Gastrocnemius medialis (tissue), 4 donors: ENCODE measurements at regions not wholly inside any gene's neighbourhood (a gene's known extent, or its start where the extent isn't known, plus 50 kb on each side); places are given as distances from the start of the nearest gene placed in this dataset.

Source experiments
- ATAC-seq, 2 donors: fragments of 150-250 bp; one replicate each; pipeline ENCODE4 v1.9.1; 2016
- DNase-seq, 2 donors: peaks; one replicate each; pipeline ENCODE4 v3.0.0-alpha.2; 2019
- H3K27ac ChIP-seq, 4 donors: fragments of 200-600 bp; sonication (generic); 1 replicate in 1 of 4; 2 replicates in 3 of 4; pipeline ENCODE4 v1.5.1; 2016 to 2018; ENCODE audit warnings: mild to moderate bottlenecking in 2 of 4, moderate library complexity in 1 of 4
- H3K27me3 ChIP-seq, 3 donors: fragments of 200-600 bp; sonication (generic) in 2 of 3; 1 replicate in 1 of 3; 2 replicates in 2 of 3; pipeline versions ENCODE4 v1.5.1 to v1.6.0; 2016 to 2019; ENCODE audit warnings: mild to moderate bottlenecking in 1 of 3, moderate library complexity in 1 of 3
- H3K36me3 ChIP-seq, 2 donors: fragments of 200-600 bp; sonication (generic) in 1 of 2; one replicate each; pipeline ENCODE4 v1.5.1; 2017 to 2018
- H3K4me1 ChIP-seq, 2 donors: fragments of 200-600 bp; sonication (generic) in 1 of 2; one replicate each; pipeline ENCODE4 v1.5.1; 2016 to 2017; ENCODE audit warnings: mild to moderate bottlenecking in 2 of 2
- H3K4me3 ChIP-seq, 4 donors: fragments of 200-600 bp; sonication (generic) in 3 of 4; 1 replicate in 1 of 4; 2 replicates in 3 of 4; pipeline ENCODE4 v1.5.1; 2016 to 2019; ENCODE audit warnings: mild to moderate bottlenecking in 2 of 4
- H3K9me3 ChIP-seq, 3 donors: fragments of 200-600 bp; sonication (generic) in 2 of 3; 1 replicate in 1 of 3; 2 replicates in 2 of 3; pipeline ENCODE4 v1.5.1; 2016 to 2019
- CTCF ChIP-seq, 5 experiments: fragments of 450-650 bp in 3 of 5; fragments of 200-600 bp in 2 of 5; sonication (generic) in 2 of 5; IDR thresholded peaks in 4 of 5; conservative IDR thresholded peaks in 1 of 5; 1 replicate in 4 of 5; 2 replicates in 1 of 5; pipeline ENCODE4 v1.5.1; 2016 to 2019; ENCODE audit warnings: antibody characterized with exemption in 5 of 5, mild to moderate bottlenecking in 3 of 5, moderate library complexity in 3 of 5
- POLR2A ChIP-seq, 2 donors: fragments of 450-650 bp; IDR thresholded peaks; one replicate each; pipeline ENCODE4 v1.6.1; 2017; ENCODE audit warnings: antibody characterized with exemption in 2 of 2, mild to moderate bottlenecking in 2 of 2, moderate library complexity in 2 of 2
- in situ Hi-C, 4 donors: fragments of 200-750 bp; cut with MboI; loops; one replicate each; pipeline versions ENCODE4 v1.15.0 to v1.8.0; 2017; ENCODE audit warnings: low sequenced_read_pairs in 4 of 4
- intact Hi-C: fragments of 100-400 bp; cut with DNase I; formaldehyde crosslinking; loops from one replicate; pipeline ENCODE4 v1.15.1; 2023; ENCODE audit warnings: low total_unique reads

- Histone ChIP-seq H3K36me3 (no peaks in the 10 kb centered on the region), H3K27me3 (no peaks in the 10 kb centered on the region), H3K9me3 (no peaks in the 10 kb centered on the region), H3K4me3 (no peak overlapping the region), H3K27ac (no peak overlapping the region), H3K4me1 (no peaks in the 10 kb centered on the region)
- DNase-seq (no peak), ATAC-seq (no peak)
- in situ Hi-C loops: loop anchor here in 1 of 4 donors (25.0 kb wide), 1 partner anchor 106 kb away; no protein-coding TSS in a partner anchor
- TF ChIP-seq POLR2A (IDR thresholded peaks at IDR 0.05) (no peak), CTCF (IDR thresholded peaks at IDR 0.05 in 4 of 5, conservative IDR thresholded peaks at IDR 0.05 in 1 of 5) (no peak)
- intact Hi-C loops: no loop called here
Measured at GRCh38 chr18:2368102-2368501, 203.2 kb downstream of the METTL4 start.

GRCh38 chr18:2376707-2377106 lies 194.6 kb downstream of the METTL4 start:
- no peaks in the 10 kb centered on the region for H3K9me3 ChIP-seq
- in situ Hi-C loops: no loop called here
- TF ChIP-seq CTCF (IDR thresholded peaks at IDR 0.05 in 4 of 5, conservative IDR thresholded peaks at IDR 0.05 in 1 of 5) (no peak), POLR2A (IDR thresholded peaks at IDR 0.05) (no peak)
- H3K27me3 ChIP-seq: no peaks in the 10 kb centered on the region
- ATAC-seq (no peak), DNase-seq (no peak)
- no peak overlapping the region for H3K4me3 ChIP-seq
- intact Hi-C loops: loop anchor here (1.0 kb wide), 1 partner anchor 19 kb away; no protein-coding TSS in a partner anchor
- no peaks in the 10 kb centered on the region for H3K4me1 ChIP-seq
- H3K27ac ChIP-seq: no peak overlapping the region
- H3K36me3 ChIP-seq: no peaks in the 10 kb centered on the region

- DNase-seq (no peak), ATAC-seq (no peak)
- Histone ChIP-seq H3K36me3 (no peaks in the 10 kb centered on the region), H3K4me3 (no peak overlapping the region), H3K27ac (no peak overlapping the region), H3K4me1 (no peaks in the 10 kb centered on the region), H3K9me3 (no peaks in the 10 kb centered on the region), H3K27me3 (no peaks in the 10 kb centered on the region)
- intact Hi-C loops (no loop called here), in situ Hi-C loops (no loop called here)
- TF ChIP-seq CTCF (IDR thresholded peaks at IDR 0.05 in 4 of 5, conservative IDR thresholded peaks at IDR 0.05 in 1 of 5) (no peak), POLR2A (IDR thresholded peaks at IDR 0.05) (no peak)
Measured at GRCh38 chr18:2380101-2380500, 191.2 kb downstream of the METTL4 start.

GRCh38 chr18:2381539-2381938 lies 189.8 kb downstream of the METTL4 start:
- no peak for ATAC-seq
- DNase-seq: no peak
- in situ Hi-C loops: no loop called here
- TF ChIP-seq POLR2A (IDR thresholded peaks at IDR 0.05): no peak
- TF ChIP-seq CTCF (IDR thresholded peaks at IDR 0.05 in 4 of 5, conservative IDR thresholded peaks at IDR 0.05 in 1 of 5): no peak
- Histone ChIP-seq H3K27me3 (no peaks in the 10 kb centered on the region), H3K9me3 (no peaks in the 10 kb centered on the region), H3K4me1 (no peaks in the 10 kb centered on the region), H3K36me3 (no peaks in the 10 kb centered on the region), H3K4me3 (no peak overlapping the region), H3K27ac (no peak overlapping the region)
- intact Hi-C loops: no loop called here

GRCh38 chr18:2387588-2387987 lies 183.7 kb downstream of the METTL4 start:
- ATAC-seq: no peak
- intact Hi-C loops (no loop called here), in situ Hi-C loops (no loop called here)
- TF ChIP-seq CTCF (IDR thresholded peaks at IDR 0.05 in 4 of 5, conservative IDR thresholded peaks at IDR 0.05 in 1 of 5) (no peak), POLR2A (IDR thresholded peaks at IDR 0.05) (no peak)
- Histone ChIP-seq H3K9me3 (no peaks in the 10 kb centered on the region), H3K4me3 (no peak overlapping the region), H3K27ac (no peak overlapping the region), H3K4me1 (no peaks in the 10 kb centered on the region), H3K36me3 (no peaks in the 10 kb centered on the region), H3K27me3 (no peaks in the 10 kb centered on the region)
- DNase-seq: no peak
